ENCODE measurements at regions not wholly inside any gene's neighbourhood (a gene's known extent, or its start where the extent isn't known, plus 50 kb on each side); places are given as distances from the start of the nearest gene placed in this dataset.
A peak's percentile ranks its signal among the peaks of the same experiment; 100 is the strongest.

GRCh38 chr12:126873701-126874100, 1393.3 kb upstream of the TMEM132C start:
- H2AFZ ChIP-seq (ENCODE audit: insufficient read depth, low read depth, low read length, poor library complexity, severe bottlenecking): no peak overlapping the region
- H3K4me3 Mint-ChIP-seq: no peak overlapping the region
- POLR2A ChIA-PET: no interaction called here
- intact Hi-C loops (cut with micrococcal nuclease): loop anchor here (5.0 kb wide), 1 partner anchor 1526 kb away; no protein-coding TSS in a partner anchor
- TF ChIP-seq EZH2 (IDR thresholded peaks at IDR 0.05; ENCODE audit: borderline replicate concordance, insufficient read depth, low read depth, low read length, poor library complexity, severe bottlenecking) (no peak), CTCF (IDR thresholded peaks at IDR 0.05) (no peak)
- H3K9ac ChIP-seq (ENCODE audit: low read length): no peak overlapping the region
- no peaks in the 10 kb centered on the region for H3K27me3 ChIP-seq (replicated peaks in 1 of 4; ENCODE audit: control extremely low read depth in 1 of 4, control insufficient read depth in 3 of 4, insufficient read depth in 4 of 4, low read length in 3 of 4)
- H3K4me2 ChIP-seq (replicated peaks; ENCODE audit: low read depth, low read length, poor library complexity, severe bottlenecking): no peak overlapping the region
- no peaks in the 10 kb centered on the region for H4K20me1 ChIP-seq (ENCODE audit: control insufficient read depth, insufficient read depth, low read length, poor library complexity, severe bottlenecking)
- no peak overlapping the region for H3K27ac Mint-ChIP-seq
- H3K4me1 Mint-ChIP-seq: no peaks in the 10 kb centered on the region
- no peaks in the 10 kb centered on the region for H3K27me3 Mint-ChIP-seq
- H3K9me3 ChIP-seq (ENCODE audit: control extremely low read depth in 1 of 3, control insufficient read depth in 2 of 3, insufficient read depth in 1 of 3, low read length in 2 of 3): no peaks in the 10 kb centered on the region
- no peak for DNase-seq
- no peak overlapping the region for H3K4me3 ChIP-seq (ENCODE audit: control extremely low read depth in 1 of 5, extremely low read depth in 1 of 5, insufficient read depth in 1 of 5, low read depth in 2 of 5, low read length in 4 of 5)
- CTCF ChIA-PET: interaction anchor here (0.8 to 3.3 kb wide), 4 partner anchors 10 to 1690 kb away, joined by 3 to 25 read pairs (median 4); no protein-coding TSS in a partner anchor
- no peak for ATAC-seq (ENCODE audit: low read depth)
- H3K4me1 ChIP-seq (ENCODE audit: control insufficient read depth in 2 of 2, insufficient read depth in 2 of 2, low read length in 2 of 2): no peaks in the 10 kb centered on the region
- no peaks in the 10 kb centered on the region for H3K9me3 Mint-ChIP-seq (ENCODE audit: insufficient read depth)
- no peaks in the 10 kb centered on the region for H3K79me2 ChIP-seq (ENCODE audit: control insufficient read depth, insufficient read depth, low read length)
- 83% methylated on average over 5 of the region's 5 CpGs for WGBS (ENCODE audit: insufficient coverage)
- H3K27ac ChIP-seq (ENCODE audit: low read length in 2 of 2): no peak overlapping the region
- H3K36me3 ChIP-seq (replicated peaks in 1 of 2; ENCODE audit: control extremely low read depth in 1 of 2, control insufficient read depth in 1 of 2, extremely low read depth in 1 of 2, insufficient read depth in 2 of 2, low read length in 1 of 2): no peaks in the 10 kb centered on the region

- Histone ChIP-seq H4K20me1 (ENCODE audit: control insufficient read depth, insufficient read depth, low read length, poor library complexity, severe bottlenecking) (no peaks in the 10 kb centered on the region), H3K4me3 (ENCODE audit: control extremely low read depth in 1 of 5, extremely low read depth in 1 of 5, insufficient read depth in 1 of 5, low read depth in 2 of 5, low read length in 4 of 5) (no peak overlapping the region), H3K4me1 (ENCODE audit: control insufficient read depth in 2 of 2, insufficient read depth in 2 of 2, low read length in 2 of 2) (no peaks in the 10 kb centered on the region), H3K4me2 (replicated peaks; ENCODE audit: low read depth, low read length, poor library complexity, severe bottlenecking) (no peak overlapping the region), H3K36me3 (replicated peaks in 1 of 2; ENCODE audit: control extremely low read depth in 1 of 2, control insufficient read depth in 1 of 2, extremely low read depth in 1 of 2, insufficient read depth in 2 of 2, low read length in 1 of 2) (no peaks in the 10 kb centered on the region), H3K9ac (ENCODE audit: low read length) (no peak overlapping the region), H2AFZ (ENCODE audit: insufficient read depth, low read depth, low read length, poor library complexity, severe bottlenecking) (no peak overlapping the region), H3K79me2 (ENCODE audit: control insufficient read depth, insufficient read depth, low read length) (no peaks in the 10 kb centered on the region), H3K27me3 (replicated peaks in 1 of 4; ENCODE audit: control extremely low read depth in 1 of 4, control insufficient read depth in 3 of 4, insufficient read depth in 4 of 4, low read length in 3 of 4) (no peaks in the 10 kb centered on the region), H3K9me3 (ENCODE audit: control extremely low read depth in 1 of 3, control insufficient read depth in 2 of 3, insufficient read depth in 1 of 3, low read length in 2 of 3) (no peaks in the 10 kb centered on the region), H3K27ac (ENCODE audit: low read length in 2 of 2) (no peak overlapping the region)
- DNase-seq (peak; percentile 41), ATAC-seq (ENCODE audit: low read depth) (no peak)
- 32% methylated on average over 8 of the region's 8 CpGs for WGBS (ENCODE audit: insufficient coverage)
- CTCF ChIA-PET: interaction anchor here (1.2 to 3.3 kb wide), 5 partner anchors 10 to 1691 kb away, joined by 3 to 25 read pairs (median 3); no protein-coding TSS in a partner anchor
- no peaks in the 10 kb centered on the region for H3K9me3 Mint-ChIP-seq (ENCODE audit: insufficient read depth)
- no peak overlapping the region for H3K4me3 Mint-ChIP-seq
- no peaks in the 10 kb centered on the region for H3K4me1 Mint-ChIP-seq
- peak; percentile 71 for TF ChIP-seq CTCF (IDR thresholded peaks at IDR 0.05)
- no peak for TF ChIP-seq EZH2 (IDR thresholded peaks at IDR 0.05; ENCODE audit: borderline replicate concordance, insufficient read depth, low read depth, low read length, poor library complexity, severe bottlenecking)
- intact Hi-C loops (cut with micrococcal nuclease): loop anchor here (5.0 kb wide), 1 partner anchor 1527 kb away; no protein-coding TSS in a partner anchor
- H3K27ac Mint-ChIP-seq: no peak overlapping the region
- POLR2A ChIA-PET: no interaction called here
- H3K27me3 Mint-ChIP-seq: no peaks in the 10 kb centered on the region
Observed at GRCh38 chr12:126874427-126875026, 1392.4 kb upstream of the TMEM132C start.

Measured in B cell (primary cell).